MM.1S (cell line): ENCODE measurements at regions not wholly inside any gene's neighbourhood (a gene's known extent, or its start where the extent isn't known, plus 50 kb on each side); places are given as distances from the start of the nearest gene placed in this dataset.
A peak's percentile ranks its signal among the peaks of the same experiment; 100 is the strongest.

Source experiments
- DNase-seq: peaks from one replicate; pipeline ENCODE4 v3.0.0-alpha.2; 2015
- H2AFZ ChIP-seq: fragments of 300-600 bp; sonication (generic); 2 replicates; pipeline ENCODE4 v1.6.0; 2016; ENCODE audit warnings: antibody characterized with exemption, low read length
- H3F3A ChIP-seq: fragments of 300-600 bp; sonication (generic); 2 replicates; pipeline ENCODE4 v1.6.1; 2016; ENCODE audit warnings: mild to moderate bottlenecking, antibody characterized with exemption, low read length, moderate library complexity, mixed read lengths; ENCODE audit not compliant: insufficient read depth
- H3K27ac ChIP-seq: fragments of 300-600 bp; sonication (generic); 2 replicates; pipeline ENCODE4 v1.5.1; 2016; ENCODE audit warnings: mild to moderate bottlenecking, low read length
- H3K27me3 ChIP-seq: fragments of 300-600 bp; sonication (generic); replicated peaks from 2 replicates; pipeline ENCODE4 v1.6.0; 2016; ENCODE audit warnings: low read length; ENCODE audit not compliant: insufficient read depth
- H3K36me3 ChIP-seq: fragments of 300-600 bp; sonication (generic); replicated peaks from 2 replicates; pipeline ENCODE4 v1.6.1; 2016; ENCODE audit warnings: mild to moderate bottlenecking, low read length, mixed read lengths; ENCODE audit not compliant: insufficient read depth
- H3K4me1 ChIP-seq: fragments of 300-600 bp; sonication (generic); 2 replicates; pipeline ENCODE4 v1.6.1; 2016; ENCODE audit warnings: low read length, mixed read lengths
- H3K4me2 ChIP-seq: fragments of 300-600 bp; sonication (generic); 2 replicates; pipeline ENCODE4 v1.6.0; 2016; ENCODE audit warnings: low read depth, low read length
- H3K4me3 ChIP-seq: fragments of 300-600 bp; sonication (generic); 2 replicates; pipeline ENCODE4 v1.5.1; 2016; ENCODE audit warnings: low read length, mixed read lengths
- H3K79me2 ChIP-seq: fragments of 300-600 bp; sonication (generic); 2 replicates; pipeline ENCODE4 v1.6.1; 2016; ENCODE audit warnings: mixed run types, low read length, mixed read lengths
- H3K9ac ChIP-seq: fragments of 300-600 bp; sonication (generic); 2 replicates; pipeline ENCODE4 v1.6.1; 2016; ENCODE audit warnings: low read length, mixed read lengths
- H3K9me2 ChIP-seq: fragments of 300-600 bp; sonication (generic); replicated peaks from 2 replicates; pipeline ENCODE4 v1.6.1; 2016; ENCODE audit warnings: mild to moderate bottlenecking, low read length, mixed read lengths; ENCODE audit not compliant: insufficient read depth
- H3K9me3 ChIP-seq: fragments of 300-600 bp; sonication (generic); replicated peaks from 2 replicates; pipeline ENCODE4 v1.6.1; 2016; ENCODE audit warnings: mild to moderate bottlenecking, low read length, mixed read lengths; ENCODE audit not compliant: insufficient read depth
- H4K20me1 ChIP-seq: fragments of 300-600 bp; sonication (generic); 2 replicates; pipeline ENCODE4 v1.6.1; 2016; ENCODE audit warnings: mild to moderate bottlenecking, low read length, moderate library complexity, mixed read lengths; ENCODE audit not compliant: insufficient read depth
- CTCF ChIP-seq: fragments of 300-600 bp; sonication (generic); IDR thresholded peaks from 2 replicates; pipeline ENCODE4 v1.5.1; 2016; ENCODE audit warnings: antibody characterized with exemption, low read length, mixed read lengths
- EZH2 ChIP-seq: fragments of 300-600 bp; sonication (generic); optimal IDR thresholded peaks from 2 replicates; pipeline ENCODE3; 2017; ENCODE audit warnings: low read depth, mild to moderate bottlenecking, antibody characterized with exemption, low read length, mixed read lengths
- EZH2phosphoT487 ChIP-seq: fragments of 300-600 bp; sonication (generic); IDR thresholded peaks from 2 replicates; pipeline ENCODE4 v1.6.1; 2018; ENCODE audit warnings: antibody characterized with exemption, low read length

DNA sequence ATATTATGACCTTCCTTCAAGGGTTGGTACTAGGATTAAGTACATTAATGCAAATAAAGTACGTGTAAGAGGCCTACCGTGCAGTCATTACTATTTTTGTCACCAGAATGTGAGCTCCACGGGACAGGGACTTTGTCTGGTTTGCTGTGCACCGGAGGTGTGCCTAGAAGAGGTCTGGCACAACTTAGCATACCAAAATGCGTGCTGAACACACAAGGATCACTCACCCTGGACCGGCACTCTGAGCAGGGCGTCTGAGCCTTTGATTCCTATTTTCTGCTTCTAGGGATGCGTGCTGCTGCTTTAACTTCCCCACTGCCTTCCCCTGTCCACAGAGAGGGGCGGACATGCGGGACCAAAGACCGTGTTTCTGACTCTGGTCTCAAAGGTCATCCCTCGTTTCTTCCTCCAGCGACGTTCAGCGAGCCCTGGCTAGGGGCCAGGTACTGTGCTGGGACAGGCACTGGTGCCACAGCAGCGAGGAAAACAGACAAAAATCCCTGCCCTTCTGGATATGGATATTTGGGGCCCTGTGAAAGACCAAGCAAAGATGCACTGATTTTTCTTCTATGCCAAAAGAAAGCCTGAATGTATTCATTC is 222.7 kb downstream of the BMP7 start:
- no peaks in the 10 kb centered on the region for H3F3A ChIP-seq
- no peaks in the 10 kb centered on the region for H4K20me1 ChIP-seq
- no peaks in the 10 kb centered on the region for H3K36me3 ChIP-seq
- no peak overlapping the region for H3K4me3 ChIP-seq
- H3K4me1 ChIP-seq: peaks cover 10% of the 10 kb centered on the region; the same call in 1 of the 2 replicates
- no peaks in the 10 kb centered on the region for H3K9me3 ChIP-seq
- TF ChIP-seq EZH2phosphoT487 (no peak), EZH2 (no peak), CTCF (no peak)
- no peak for DNase-seq
- H3K79me2 ChIP-seq: no peaks in the 10 kb centered on the region
- no peak overlapping the region for H3K4me2 ChIP-seq
- no peaks in the 10 kb centered on the region for H3K9me2 ChIP-seq
- no peaks in the 10 kb centered on the region for H3K27me3 ChIP-seq
- H2AFZ ChIP-seq: no peak overlapping the region
- no peak overlapping the region for H3K9ac ChIP-seq
- no peak overlapping the region for H3K27ac ChIP-seq

GRCh38 chr20:57047281-57048026 is 219.0 kb downstream of the BMP7 start:
- Histone ChIP-seq H3F3A (no peaks in the 10 kb centered on the region), H3K9me2 (no peaks in the 10 kb centered on the region), H3K27me3 (no peaks in the 10 kb centered on the region), H4K20me1 (no peaks in the 10 kb centered on the region), H3K9ac (peak overlapping the region; percentile 5; the same call in 1 of the 2 replicates), H3K79me2 (no peaks in the 10 kb centered on the region), H2AFZ (peak overlapping the region; percentile 68), H3K4me1 (peaks cover 10% of the 10 kb centered on the region; the same call in 1 of the 2 replicates), H3K4me3 (no peak overlapping the region), H3K36me3 (no peaks in the 10 kb centered on the region), H3K4me2 (peak overlapping the region; percentile 42; the same call in 1 of the 2 replicates), H3K27ac (peak overlapping the region; percentile 17; the same call in 1 of the 2 replicates), H3K9me3 (no peaks in the 10 kb centered on the region)
- TF ChIP-seq CTCF: peak; percentile 44
- TF ChIP-seq EZH2phosphoT487: no peak
- peak; percentile 38 for DNase-seq

GRCh38 chr20:57048027-57048869 is 218.2 kb downstream of the BMP7 start:
- TF ChIP-seq EZH2: no peak
- TF ChIP-seq CTCF: peak; percentile 89
- Histone ChIP-seq H3K9me2 (no peaks in the 10 kb centered on the region), H3K9ac (peak overlapping the region; percentile 5; the same call in 1 of the 2 replicates), H3F3A (no peaks in the 10 kb centered on the region), H3K9me3 (no peaks in the 10 kb centered on the region), H3K27ac (peak overlapping the region; percentile 17; the same call in 1 of the 2 replicates), H4K20me1 (no peaks in the 10 kb centered on the region), H3K27me3 (no peaks in the 10 kb centered on the region), H3K36me3 (no peaks in the 10 kb centered on the region), H3K4me3 (no peak overlapping the region), H3K79me2 (no peaks in the 10 kb centered on the region), H3K4me1 (peaks cover 10% of the 10 kb centered on the region; the same call in 1 of the 2 replicates), H3K4me2 (peak overlapping the region; percentile 42; the same call in 1 of the 2 replicates), H2AFZ (peak overlapping the region; percentile 68)
- DNase-seq: peak; percentile 76
